K562 (cell line): ENCODE measurements at regions not wholly inside any gene's neighbourhood (a gene's known extent, or its start where the extent isn't known, plus 50 kb on each side); places are given as distances from the start of the nearest gene placed in this dataset.
A peak's percentile ranks its signal among the peaks of the same experiment; 100 is the strongest.

ENCODE experiments used
- BRF1 ChIP-seq: IDR thresholded peaks from 3 replicates; pipeline ENCODE4 v1.6.1; 2011; ENCODE audit warnings: borderline replicate concordance, mild to moderate bottlenecking; ENCODE audit not compliant: insufficient read length; ENCODE audit errors: extremely low read depth
- CC2D1A ChIP-seq: fragments of 450-650 bp; IDR thresholded peaks from 2 replicates; pipeline ENCODE4 v1.6.1; 2017; ENCODE audit warnings: mild to moderate bottlenecking
- EGR1 ChIP-seq: fragments of 450-650 bp; conservative IDR thresholded peaks from 2 replicates; pipeline ENCODE4 v1.6.1; 2017; ENCODE audit warnings: mild to moderate bottlenecking
- FOXA1 ChIP-seq: fragments of 450-650 bp; IDR thresholded peaks from 2 replicates; pipeline ENCODE4 v1.6.1; 2016; ENCODE audit warnings: mild to moderate bottlenecking, borderline replicate concordance
- HDAC6 ChIP-seq: IDR thresholded peaks from 2 replicates; pipeline ENCODE4 v1.6.1; 2012; ENCODE audit warnings: low read depth, mild to moderate bottlenecking, control low read depth, inconsistent platforms, low read length, moderate library complexity
- ILK ChIP-seq: fragments of 450-650 bp; IDR thresholded peaks from 2 replicates; pipeline ENCODE4 v1.6.1; 2016; ENCODE audit warnings: missing genetic modification characterization, low read depth, mild to moderate bottlenecking, missing compliant biosample characterization, moderate library complexity, borderline replicate concordance
- JUNB ChIP-seq: fragments of 450-650 bp; formaldehyde crosslinking; conservative IDR thresholded peaks from 2 replicates; pipeline ENCODE4 v1.4.0; 2020; ENCODE audit warnings: mild to moderate bottlenecking
- KDM5B ChIP-seq: fragments of 200-600 bp; sonication (generic); IDR thresholded peaks from 2 replicates; pipeline ENCODE4 v1.6.1; 2012; ENCODE audit warnings: low read depth, mild to moderate bottlenecking, moderate library complexity, low read length, control low read depth, inconsistent platforms; ENCODE audit not compliant: insufficient replicate concordance
- NFYB ChIP-seq: IDR thresholded peaks from 2 replicates; pipeline ENCODE4 v1.6.1; 2011; ENCODE audit warnings: mild to moderate bottlenecking, moderate library complexity; ENCODE audit not compliant: insufficient read length; ENCODE audit errors: extremely low read depth
- SOX6 ChIP-seq: fragments of 450-650 bp; IDR thresholded peaks from 2 replicates; pipeline ENCODE4 v1.6.1; 2014; ENCODE audit warnings: mild to moderate bottlenecking
- SRF ChIP-seq, 2 experiments: fragments of 250-450, 450-650 bp in 1 of 2; sonication (Bioruptor Pico) in 1 of 2; sonication (generic) in 1 of 2; formaldehyde crosslinking; IDR thresholded peaks; 2 replicates each; pipeline versions ENCODE4 v1.5.0 to v1.5.1; 2020 to 2022; ENCODE audit warnings: mild to moderate bottlenecking in 1 of 2, missing genetic modification reagents in 1 of 2
- TRIM24 ChIP-seq, 2 experiments: fragments of 450-650 bp; IDR thresholded peaks; 2 replicates each; pipeline ENCODE4 v1.6.1; 2016
- ZNF140 ChIP-seq: fragments of 250-450 bp; sonication (Bioruptor Pico); IDR thresholded peaks from 2 replicates; pipeline ENCODE4 v1.8.0; 2021; ENCODE audit warnings: moderate library complexity, mild to moderate bottlenecking, inconsistent platforms
- ZNF407 ChIP-seq: fragments of 450-650 bp; IDR thresholded peaks from 2 replicates; pipeline ENCODE4 v1.6.1; 2016; ENCODE audit warnings: low read depth
- ZNF408 ChIP-seq: fragments of 250-450 bp; sonication (Bioruptor Pico); IDR thresholded peaks from 2 replicates; pipeline ENCODE4 v1.4.0; 2020; ENCODE audit warnings: low read depth, mild to moderate bottlenecking, moderate library complexity
- ZNF561 ChIP-seq: fragments of 450-650 bp; formaldehyde crosslinking; conservative IDR thresholded peaks from 2 replicates; pipeline ENCODE4 v1.4.0; 2020; ENCODE audit warnings: mild to moderate bottlenecking, moderate library complexity
- ZNF644 ChIP-seq: fragments of 200-800 bp; sonication (Bioruptor generic); IDR thresholded peaks from 2 replicates; pipeline ENCODE4 v1.6.1; 2016; ENCODE audit warnings: low read depth, missing genetic modification characterization, missing compliant biosample characterization
- ZNF785 ChIP-seq: fragments of 250-450 bp; sonication (Bioruptor Pico); IDR thresholded peaks from 2 replicates; pipeline ENCODE4 v1.4.0; 2020; ENCODE audit warnings: mild to moderate bottlenecking
- TF ChIP-seq, protein P1 (sequence below): conservative IDR thresholded peaks from 2 replicates; pipeline ENCODE4 v1.6.1; 2011; ENCODE audit warnings: low read depth, mild to moderate bottlenecking, low read length; ENCODE audit not compliant: control insufficient read depth

GRCh38 chr3:124620600-124621063 is 109.6 kb upstream of the UMPS start (continued):
- TF ChIP-seq CC2D1A (no peak), TRIM24 (IDR thresholded peaks at IDR 0.05) (peak; percentile 71 to 74), ZNF408 (CRISPR knock-in tag) (no peak), ZNF644 (tag) (no peak), KDM5B (no peak), ZNF785 (CRISPR knock-in tag) (no peak), BRF1 (no peak), JUNB (CRISPR knock-in tag) (no peak), ILK (tag) (no peak), HDAC6 (no peak), EGR1 (peak; percentile 48), ZNF561 (no peak), SRF (CRISPR knock-in tag; IDR thresholded peaks at IDR 0.05) (peak in 1 of 2 experiments; percentile 63; a peak in 1 of 4 replicates), ZNF140 (no peak), NFYB (no peak), SOX6 (peak; percentile 76), ZNF407 (no peak), FOXA1 (no peak)
- TF ChIP-seq, protein P1, sequence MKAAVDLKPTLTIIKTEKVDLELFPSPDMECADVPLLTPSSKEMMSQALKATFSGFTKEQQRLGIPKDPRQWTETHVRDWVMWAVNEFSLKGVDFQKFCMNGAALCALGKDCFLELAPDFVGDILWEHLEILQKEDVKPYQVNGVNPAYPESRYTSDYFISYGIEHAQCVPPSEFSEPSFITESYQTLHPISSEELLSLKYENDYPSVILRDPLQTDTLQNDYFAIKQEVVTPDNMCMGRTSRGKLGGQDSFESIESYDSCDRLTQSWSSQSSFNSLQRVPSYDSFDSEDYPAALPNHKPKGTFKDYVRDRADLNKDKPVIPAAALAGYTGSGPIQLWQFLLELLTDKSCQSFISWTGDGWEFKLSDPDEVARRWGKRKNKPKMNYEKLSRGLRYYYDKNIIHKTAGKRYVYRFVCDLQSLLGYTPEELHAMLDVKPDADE: peak; percentile 47; the same call in 1 of the 2 replicates
